ENCODE measurements at regions not wholly inside any gene's neighbourhood (a gene's known extent, or its start where the extent isn't known, plus 50 kb on each side); places are given as distances from the start of the nearest gene placed in this dataset.

DNA sequence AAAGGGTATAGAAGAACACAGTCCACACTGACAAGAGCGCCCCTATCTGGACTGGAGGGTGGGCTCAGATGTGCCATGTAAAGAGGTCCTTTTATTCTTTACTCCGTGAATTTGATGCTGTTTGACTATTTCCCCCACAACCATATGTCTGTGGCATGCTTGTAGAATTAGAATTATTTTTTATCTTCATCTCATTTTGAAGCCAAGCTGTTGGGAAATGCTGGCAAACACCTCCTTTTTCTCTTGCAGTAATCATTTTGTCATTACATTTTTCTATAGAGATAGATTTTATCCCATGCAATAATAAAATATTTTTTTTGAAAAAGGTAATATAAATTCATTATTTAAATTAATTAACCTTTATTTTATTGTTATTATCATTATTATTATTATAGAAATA is 926.6 kb upstream of the AUTS2 start:
- no peak for DNase-seq (ENCODE audit: low read depth)

DNA sequence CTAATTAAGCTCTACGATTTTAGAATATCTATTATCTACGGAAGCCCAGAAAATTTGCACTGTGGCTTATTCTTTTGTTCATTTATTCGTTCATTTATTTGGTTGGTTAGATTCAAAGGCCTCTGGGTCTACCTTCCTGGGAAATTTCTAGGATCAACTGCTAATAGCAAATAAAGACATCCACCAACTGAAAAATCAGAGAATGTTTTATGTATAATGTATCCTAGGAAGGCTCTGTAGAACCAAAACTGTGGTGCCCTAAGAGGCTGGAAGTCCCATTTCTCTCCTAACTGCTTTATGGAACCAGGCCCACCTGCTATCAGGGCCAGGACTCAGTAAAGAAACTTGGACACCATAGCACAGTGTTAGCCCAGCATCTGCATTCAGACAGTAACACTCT is 923.4 kb upstream of the AUTS2 start:
- no peak for DNase-seq (ENCODE audit: low read depth)

DNA sequence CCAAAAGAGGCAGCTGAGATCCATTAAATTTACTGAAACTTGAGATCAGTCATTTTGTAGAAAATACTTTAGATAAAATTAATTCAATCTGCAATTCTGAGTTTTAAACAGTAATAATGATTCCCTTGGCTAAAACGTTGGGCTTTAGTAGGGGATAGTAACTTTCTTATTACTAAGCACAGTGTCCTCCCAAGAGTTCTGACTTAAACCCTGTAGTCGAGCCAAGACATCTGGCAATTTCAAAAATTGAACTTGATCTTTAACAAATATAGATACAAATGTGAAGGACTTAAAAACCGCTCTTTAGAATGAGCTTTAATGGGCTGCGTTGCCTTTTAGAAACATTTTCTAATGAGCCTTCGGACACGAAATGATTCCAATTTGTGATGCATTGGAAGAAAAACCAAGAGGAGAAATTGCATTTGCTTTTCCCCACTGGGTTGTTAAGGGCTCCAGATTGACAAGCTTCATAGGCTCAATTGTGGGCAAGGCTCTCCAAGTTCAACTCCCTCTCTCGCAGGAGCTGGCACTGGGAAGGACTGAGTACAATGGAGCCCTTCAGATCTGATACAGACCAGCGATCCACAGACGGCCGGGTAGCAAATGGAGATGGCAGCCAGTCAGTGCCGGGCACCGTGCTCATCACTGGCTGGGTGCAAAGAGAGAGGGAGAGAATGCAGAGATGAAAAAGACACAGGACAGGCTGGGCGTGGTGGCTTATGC is 921.3 kb upstream of the AUTS2 start:
- DNase-seq (ENCODE audit: low read depth) = no peak

DNA sequence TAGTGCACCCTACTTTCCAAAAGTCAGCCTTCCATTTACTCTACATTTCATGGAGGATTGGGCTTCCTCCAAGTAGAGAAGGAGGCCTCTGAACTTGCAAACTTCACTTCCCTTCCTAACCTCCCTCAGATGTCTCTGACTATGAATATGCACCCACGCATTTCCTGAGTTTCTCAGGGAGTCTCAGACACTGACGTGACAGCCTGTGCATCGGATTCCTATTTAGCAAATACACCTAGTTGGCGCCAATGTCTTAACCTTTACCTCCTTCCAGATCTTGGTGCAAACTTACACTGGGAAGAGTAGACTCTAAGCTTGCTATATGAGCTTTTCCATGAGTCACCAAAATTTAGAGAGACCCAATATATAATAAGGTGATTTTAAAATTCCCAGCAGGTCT is 920.1 kb upstream of the AUTS2 start:
- DNase-seq (ENCODE audit: low read depth) = no peak

DNA sequence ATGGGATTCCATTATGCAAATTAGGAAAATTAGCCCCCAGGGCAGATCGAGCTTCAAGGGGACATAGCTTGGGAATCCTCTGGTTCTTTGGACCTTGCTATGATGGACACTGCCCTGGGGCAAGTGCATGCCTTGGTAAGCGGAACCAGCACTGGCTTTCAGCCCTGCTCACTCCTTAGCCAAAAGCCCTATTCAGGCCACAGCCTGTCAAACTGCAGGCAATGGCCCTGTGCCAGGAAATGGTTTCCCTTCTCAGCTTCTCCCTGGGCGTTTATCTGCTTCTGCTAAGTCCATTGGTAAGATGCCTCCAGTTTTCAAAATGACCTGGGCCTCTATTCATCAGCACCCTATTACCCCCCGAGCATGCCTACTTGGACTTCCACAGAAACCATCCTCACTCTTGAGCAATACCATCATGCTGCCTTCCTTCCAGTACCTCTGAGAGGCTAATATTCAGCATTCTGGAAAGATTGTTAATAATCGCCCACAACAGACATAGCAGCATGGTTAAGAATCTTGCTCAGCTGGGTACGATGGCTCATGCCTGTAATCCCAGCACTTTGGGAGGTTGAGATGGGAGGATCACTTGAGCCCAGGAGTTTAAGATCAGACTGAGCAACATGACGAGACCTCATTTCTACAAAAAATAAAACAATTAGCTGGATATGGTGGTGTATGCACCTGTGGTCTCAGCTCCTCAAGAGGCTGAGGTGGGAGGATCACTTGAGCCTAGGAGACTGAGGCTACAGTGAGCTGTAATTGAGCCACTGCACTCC is 918.6 kb upstream of the AUTS2 start:
- no peak for DNase-seq (ENCODE audit: low read depth)

DNA sequence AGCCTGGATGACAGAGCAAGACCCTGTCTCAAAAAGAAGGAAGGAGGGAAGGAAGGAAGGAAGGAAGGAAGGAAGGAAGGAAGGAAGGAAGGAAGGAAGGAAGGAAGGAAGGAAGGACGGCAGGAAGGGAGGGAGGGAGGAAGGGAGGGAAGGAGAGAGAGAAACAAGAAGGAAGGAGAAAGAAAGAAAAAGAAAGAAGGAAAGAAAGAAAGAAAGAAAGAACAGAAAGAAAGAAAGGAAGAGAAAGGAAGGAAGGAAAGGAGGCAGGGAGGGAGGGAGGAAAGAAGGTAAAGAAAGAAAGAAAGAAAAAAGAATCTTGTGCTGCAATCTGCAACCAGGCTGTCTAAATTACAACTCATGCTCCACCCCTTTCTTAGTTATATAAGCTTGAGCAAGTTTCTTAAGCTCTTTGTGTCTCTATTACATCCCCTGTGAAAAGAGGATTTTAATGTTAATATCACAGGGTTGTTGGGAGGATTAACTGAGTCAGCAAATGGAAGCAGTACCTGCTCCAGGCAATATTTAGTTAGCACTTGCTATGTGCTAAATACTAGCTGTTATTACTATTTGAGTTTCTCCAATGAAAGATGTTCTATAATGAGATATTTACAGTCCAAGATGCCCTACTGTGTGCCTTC is 917.9 kb upstream of the AUTS2 start:
- no peak for DNase-seq (ENCODE audit: low read depth)

DNA sequence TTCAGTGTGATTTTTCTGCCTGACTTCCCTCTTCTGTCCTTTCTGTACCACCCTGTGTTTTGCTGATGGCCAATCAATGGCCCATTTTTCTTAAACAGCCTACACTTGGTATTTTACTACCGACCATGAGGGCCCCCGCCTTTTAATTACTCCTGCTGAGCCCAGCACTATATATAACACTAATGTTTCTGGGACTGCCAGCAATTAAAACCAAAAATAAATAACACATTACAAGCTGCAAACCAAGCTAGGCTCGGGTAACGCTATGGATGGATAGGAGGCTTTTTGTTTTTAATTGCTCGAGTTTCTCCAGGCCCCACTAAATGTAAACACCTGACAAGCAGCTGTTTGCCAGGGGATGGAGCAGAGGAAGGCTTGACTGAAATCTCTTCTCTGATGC is 915.4 kb upstream of the AUTS2 start:
- DNase-seq (ENCODE audit: low read depth) = no peak

DNA sequence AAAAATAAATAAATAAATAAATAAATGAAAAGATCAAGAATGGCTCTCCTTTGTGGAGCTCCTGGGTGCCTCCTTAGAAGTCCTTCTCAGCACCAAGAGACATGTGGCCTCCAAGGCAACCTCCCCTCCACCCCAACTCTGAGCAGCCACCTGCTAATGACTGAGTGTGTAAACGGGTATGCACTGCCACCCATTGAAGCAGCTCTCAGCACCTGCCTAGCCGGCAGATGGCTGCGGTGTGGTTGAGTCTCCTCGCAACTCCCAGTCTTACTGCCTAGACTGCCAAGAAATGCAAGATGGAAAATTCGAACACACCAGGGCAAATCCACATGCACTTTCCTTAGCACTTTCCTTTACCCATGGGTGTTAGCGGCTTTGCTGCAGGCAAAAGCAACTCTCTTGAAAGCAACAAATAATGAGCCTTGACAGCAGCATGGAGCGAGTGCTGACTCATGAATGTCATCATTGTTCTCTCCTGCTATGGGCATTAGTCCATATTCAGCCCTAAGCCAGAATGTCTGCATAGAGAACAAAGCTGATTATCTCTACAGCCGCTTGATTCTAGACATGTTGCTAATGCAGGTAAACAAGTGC is 913.9 kb upstream of the AUTS2 start:
- no peak for DNase-seq (ENCODE audit: low read depth)

DNA sequence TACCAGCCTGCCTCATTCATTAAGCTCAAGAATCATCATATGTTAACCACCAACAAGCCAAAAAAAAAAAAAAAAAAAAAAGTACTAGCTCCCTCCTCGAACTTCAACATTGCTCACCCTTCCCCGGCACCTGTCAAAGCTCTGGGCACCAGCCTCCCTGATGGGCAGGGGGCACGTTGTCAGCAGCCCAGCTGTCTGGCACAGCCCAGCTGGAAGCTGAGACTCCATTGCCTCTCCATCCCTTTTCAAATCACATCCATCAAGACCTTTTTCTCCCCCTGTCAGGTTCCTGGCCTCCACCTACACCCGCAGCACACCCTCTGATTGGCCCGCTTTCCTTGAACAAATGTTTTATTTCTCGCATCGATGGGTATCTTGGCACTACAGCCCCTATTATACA is 913.3 kb upstream of the AUTS2 start:
- DNase-seq (ENCODE audit: low read depth) = no peak

DNA sequence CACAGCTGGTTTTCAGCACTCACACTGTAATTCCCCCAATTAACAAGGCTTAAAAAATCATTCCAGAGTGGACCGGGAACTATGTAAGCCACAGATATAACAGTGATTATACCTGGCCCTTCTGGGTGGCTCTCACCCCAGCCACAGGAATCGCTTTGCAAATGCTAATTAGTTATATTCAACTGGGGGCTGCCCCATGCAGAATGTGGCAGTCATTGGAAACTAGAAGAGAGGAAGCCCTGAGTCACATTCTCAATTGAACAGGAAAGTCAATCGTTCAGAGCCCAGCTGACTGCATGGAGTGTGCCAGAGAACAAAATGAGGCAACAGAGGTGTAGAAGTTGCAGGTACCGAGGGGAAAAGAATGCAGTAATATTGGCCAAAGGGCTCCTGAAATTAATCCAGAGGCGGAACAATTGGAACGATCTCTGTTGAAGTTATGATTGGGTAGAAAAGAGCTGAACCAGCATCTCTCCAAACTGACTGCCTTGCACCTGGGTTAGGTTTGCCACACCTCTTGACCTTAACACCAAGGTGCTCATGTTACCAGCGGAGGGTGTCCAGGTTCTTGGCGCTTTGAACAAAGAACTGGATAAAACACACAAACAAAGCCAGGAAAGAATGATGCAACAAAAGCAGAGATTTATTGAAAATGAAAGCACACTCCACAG is 909.7 kb upstream of the AUTS2 start:
- DNase-seq (ENCODE audit: low read depth) = no peak

DNA sequence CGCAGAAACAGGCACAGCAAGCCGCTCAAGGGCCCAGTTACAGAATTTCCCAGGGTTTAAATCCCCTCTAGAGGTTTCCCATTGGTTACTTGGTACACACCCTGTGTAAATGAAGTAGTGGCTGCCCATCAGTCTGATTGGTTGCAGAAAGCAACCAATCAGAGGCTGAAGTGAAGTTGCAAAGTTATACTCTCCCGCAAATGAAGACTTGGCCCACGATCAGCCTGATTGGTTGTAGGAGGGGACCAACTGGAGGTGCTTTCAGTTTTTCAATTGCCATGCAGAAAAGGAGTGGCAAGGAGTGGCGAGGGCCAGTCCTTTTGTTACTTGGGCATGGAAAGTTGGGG is 909.2 kb upstream of the AUTS2 start:
- no peak for DNase-seq (ENCODE audit: low read depth)

DNA sequence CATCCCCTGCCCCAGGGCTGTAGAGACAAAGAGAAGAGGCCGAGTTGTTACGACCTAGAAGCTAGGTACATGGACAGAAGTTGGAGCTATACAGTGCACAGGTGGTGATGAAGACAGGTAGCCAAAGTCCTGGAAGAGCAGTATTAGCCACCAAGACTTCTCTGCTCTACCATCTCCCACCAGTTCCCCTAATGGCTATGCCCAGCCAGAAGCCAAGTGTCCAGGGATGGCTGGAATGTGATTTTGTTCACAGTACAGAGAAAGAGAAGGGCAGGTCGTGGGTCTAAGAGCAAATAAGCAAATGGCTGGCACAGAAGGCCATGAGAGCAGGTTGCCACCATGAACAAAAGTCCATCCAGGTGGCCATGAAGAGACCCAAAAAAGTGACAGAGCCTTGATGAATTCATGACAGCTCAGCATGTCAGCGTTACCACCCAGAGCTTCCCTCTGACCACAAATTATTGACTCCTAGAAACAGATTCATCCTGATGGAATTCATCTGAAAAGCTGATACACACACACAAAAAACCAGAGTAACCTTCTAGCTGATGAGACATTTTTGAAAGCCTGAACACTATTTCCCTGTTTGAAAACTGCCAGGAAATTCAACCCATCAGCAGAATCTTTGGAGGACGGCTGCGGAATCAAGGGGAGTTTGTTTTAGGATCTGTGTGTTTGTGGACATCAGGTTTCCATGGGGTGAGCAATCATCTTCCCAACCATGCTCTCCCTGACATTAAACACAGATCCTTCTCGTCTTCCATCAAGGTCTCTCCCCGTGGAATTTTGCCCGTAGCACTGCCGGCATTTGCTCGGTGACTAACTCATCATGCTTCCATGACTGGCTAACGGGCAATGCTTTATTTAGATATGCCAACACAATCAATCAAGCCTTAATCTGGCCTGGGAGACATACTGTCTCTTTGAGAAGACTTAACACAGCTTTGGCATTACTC is 906.7 kb upstream of the AUTS2 start:
- peak; percentile 61 for DNase-seq (ENCODE audit: low read depth)

DNA sequence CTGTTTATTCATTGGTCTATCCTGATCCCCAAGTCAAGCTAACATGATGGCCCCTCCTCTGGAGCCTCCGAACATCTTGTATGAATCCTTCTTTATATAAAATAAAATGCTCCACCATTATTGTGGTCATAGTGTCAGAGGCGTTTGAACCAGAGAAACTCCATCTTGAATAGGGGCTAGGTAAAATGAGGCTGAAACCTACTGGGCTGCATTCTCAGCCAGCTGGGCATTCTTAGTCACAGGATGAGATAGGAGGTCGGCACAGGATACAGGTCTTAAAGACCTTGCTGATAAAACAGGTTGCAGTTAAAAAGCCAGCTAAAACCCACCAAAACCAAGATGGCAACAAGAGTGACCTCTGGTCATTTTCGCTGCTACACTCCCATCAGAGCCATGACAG is 905.8 kb upstream of the AUTS2 start:
- DNase-seq (ENCODE audit: low read depth) = no peak

DNA sequence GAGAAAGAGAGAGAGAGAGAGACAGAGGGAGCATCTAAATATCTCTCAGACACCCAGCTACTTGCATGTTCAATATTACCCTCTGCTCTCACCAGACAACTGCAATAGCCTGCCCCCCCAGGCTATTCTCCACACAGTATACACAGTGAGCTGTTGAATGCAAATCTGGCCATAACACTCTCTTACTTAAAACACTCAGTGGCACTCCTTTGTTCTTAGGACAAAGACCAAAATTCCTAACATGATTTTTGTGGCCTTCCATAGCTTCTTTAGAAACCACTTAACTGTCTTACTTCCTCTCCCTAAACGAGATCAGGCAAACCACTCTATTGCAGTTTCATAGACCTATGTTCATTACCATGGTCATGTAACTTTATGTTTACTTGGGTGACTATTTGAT is 903.6 kb upstream of the AUTS2 start:
- no peak for DNase-seq (ENCODE audit: low read depth)

DNA sequence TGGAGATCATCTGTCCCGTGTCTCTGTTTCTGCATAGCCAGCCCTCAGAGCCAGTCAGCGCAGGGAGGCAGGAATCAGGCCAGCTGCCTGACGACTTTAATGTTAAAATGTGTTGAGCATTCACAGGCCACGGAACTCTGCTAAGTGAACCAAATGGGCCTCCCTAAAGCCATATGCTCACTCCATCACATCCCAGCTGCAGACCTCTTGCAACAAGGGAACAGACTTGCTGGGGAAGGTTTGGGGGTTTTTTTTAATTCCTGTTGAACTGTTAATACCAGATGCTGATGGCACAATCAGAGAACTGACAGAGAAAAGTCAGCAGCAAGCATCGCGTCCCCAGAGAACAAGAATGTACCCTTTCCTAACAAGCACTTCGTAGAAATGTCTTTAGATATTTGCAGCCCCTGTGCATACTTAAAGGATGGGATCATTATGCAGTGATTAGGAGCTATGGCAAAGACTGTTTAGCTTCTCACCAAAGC is 900.4 kb upstream of the AUTS2 start:
- no peak for DNase-seq (ENCODE audit: low read depth)

DNA sequence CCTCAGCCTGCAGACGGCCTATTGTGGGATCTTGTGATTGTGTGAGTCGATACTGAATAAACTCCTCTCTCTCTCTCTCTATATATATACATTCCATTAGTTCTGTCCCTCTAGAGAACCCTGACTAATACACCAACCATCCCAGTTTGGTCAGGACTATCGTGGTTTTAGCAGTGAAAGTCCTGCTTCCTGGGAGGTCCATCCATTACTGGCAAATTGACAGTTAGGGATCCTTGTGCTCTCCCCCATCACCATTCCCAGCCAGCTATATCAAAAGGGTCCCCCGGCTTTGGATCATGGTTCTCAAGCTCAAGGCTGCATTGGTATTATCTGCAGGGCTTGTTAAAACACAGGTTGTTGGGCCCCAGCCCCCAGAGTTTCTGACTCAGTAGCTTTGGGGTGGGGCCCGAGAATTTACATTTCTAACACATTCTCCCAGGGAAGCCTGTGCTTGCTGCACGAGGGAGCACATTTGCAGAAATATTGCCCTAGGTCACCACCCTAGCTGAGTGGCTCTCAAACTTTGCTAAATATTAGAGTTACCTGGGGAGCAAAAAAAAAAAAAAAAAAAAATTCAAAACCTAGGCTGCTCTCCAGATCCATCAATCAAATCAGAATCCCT is 899.1 kb upstream of the AUTS2 start:
- peak; percentile 51 for DNase-seq (ENCODE audit: low read depth)

DNA sequence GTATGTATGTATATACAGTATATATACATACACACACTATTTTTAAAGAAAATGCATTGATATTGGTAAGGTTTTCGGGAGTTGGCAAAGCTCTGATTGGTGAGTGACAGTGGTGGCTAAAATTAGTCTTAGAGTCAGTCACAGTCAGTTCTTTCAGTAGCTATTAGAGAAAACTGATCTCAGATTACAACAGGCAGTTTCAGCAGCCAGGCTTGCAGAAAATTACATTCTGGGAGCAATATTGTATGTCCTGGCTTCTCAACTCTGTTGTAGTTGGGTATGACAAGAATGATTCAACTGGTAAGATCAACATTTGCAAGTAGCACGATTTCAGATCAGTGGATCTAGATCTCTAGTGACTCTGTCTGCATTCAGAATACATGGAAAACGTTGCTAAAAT is 897.9 kb upstream of the AUTS2 start:
- DNase-seq (ENCODE audit: low read depth) = no peak

DNA sequence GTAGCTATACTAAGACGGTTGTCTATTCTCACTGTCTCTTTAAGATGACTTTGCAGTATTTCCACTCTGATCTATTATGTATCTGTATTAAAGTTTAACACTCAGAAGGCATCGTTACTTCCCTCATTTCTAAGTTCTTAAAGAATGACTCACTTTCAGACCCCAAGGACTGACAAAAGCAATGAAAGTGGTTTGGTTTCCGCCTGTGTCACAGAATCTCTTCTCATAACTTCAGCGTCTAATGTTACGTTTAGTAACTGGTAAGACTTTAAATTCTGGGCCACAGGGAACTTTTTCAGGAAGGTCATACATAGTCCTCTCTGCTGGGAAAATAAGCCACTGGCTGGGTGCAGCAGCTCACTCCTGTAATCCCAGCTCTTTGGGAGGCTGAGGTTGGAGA is 892.0 kb upstream of the AUTS2 start:
- peak; percentile 53 for DNase-seq (ENCODE audit: low read depth)

DNA sequence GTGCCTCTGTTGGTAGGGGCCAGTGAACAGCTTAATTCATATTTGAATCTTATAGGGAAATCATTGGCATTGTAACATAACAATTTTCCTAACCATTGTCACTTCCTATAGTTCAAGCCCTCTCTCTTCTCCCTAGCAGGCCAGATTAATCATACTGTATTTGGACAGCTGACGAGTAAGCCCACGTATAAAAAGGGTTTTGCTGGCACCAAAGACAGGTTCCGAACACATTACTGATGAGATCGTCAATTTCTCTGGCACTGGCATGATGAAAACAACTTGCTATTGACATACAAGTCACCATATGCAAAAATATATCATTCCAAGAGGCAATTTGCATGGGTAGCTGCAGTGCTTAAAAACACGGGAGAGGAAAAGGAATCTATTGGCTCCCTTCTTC is 891.1 kb upstream of the AUTS2 start:
- no peak for DNase-seq (ENCODE audit: low read depth)

DNA sequence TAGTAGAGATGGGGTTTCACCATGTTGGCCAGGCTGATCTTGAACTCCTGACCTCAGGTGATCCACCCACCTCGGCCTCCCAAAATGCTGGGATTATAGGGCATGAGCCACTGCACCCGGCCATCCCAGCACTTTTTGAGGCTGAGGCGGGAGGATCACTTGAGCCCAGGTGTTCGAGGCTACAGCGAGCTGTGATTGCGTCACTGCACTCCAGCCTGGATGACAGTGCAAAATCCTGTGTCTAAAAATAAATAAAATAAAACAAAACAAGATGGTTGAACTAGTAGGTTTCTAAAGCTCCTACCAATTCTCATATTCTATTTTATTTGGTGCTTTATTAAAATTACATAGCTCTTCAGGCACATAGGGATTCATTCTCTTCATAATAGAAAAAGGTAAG is 890.3 kb upstream of the AUTS2 start:
- DNase-seq (ENCODE audit: low read depth) = no peak

Data from ELR (cell line).